AG09319 (cell line): ENCODE measurements at regions not wholly inside any gene's neighbourhood (a gene's known extent, or its start where the extent isn't known, plus 50 kb on each side); places are given as distances from the start of the nearest gene placed in this dataset.

Experiments used
- DNase-seq: peaks from one replicate; pipeline ENCODE4 v3.0.0-alpha.2; 2010; ENCODE audit warnings: low read depth; ENCODE audit errors: extremely low read depth
- TF ChIP-seq, protein P1 (sequence below): IDR thresholded peaks from 2 replicates; pipeline ENCODE4 v1.5.1; 2011; ENCODE audit warnings: low read depth, mild to moderate bottlenecking, inconsistent platforms, low read length, moderate library complexity

DNA sequence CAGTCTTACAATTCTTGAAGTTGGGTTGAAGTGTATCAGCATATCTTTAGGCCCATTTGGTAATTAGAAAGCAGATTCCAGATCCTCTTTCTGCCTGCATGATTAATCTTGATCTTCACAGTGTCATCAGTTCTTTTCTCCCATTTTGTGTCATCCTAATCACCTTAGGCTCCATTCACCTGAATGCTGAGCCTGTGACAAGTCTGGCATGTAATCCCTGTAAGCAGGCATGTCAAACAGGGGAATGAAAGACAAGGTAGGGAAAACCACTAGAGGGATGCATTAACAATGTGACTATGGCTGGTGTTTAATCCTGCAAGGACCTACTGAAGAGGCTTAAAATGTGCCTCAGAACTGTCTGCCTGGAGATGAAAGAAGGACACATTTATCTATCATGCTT, 848.8 kb downstream of the TFAP2A start:
- TF ChIP-seq, protein P1, sequence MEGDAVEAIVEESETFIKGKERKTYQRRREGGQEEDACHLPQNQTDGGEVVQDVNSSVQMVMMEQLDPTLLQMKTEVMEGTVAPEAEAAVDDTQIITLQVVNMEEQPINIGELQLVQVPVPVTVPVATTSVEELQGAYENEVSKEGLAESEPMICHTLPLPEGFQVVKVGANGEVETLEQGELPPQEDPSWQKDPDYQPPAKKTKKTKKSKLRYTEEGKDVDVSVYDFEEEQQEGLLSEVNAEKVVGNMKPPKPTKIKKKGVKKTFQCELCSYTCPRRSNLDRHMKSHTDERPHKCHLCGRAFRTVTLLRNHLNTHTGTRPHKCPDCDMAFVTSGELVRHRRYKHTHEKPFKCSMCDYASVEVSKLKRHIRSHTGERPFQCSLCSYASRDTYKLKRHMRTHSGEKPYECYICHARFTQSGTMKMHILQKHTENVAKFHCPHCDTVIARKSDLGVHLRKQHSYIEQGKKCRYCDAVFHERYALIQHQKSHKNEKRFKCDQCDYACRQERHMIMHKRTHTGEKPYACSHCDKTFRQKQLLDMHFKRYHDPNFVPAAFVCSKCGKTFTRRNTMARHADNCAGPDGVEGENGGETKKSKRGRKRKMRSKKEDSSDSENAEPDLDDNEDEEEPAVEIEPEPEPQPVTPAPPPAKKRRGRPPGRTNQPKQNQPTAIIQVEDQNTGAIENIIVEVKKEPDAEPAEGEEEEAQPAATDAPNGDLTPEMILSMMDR = no peak
- DNase-seq = no peak

DNA sequence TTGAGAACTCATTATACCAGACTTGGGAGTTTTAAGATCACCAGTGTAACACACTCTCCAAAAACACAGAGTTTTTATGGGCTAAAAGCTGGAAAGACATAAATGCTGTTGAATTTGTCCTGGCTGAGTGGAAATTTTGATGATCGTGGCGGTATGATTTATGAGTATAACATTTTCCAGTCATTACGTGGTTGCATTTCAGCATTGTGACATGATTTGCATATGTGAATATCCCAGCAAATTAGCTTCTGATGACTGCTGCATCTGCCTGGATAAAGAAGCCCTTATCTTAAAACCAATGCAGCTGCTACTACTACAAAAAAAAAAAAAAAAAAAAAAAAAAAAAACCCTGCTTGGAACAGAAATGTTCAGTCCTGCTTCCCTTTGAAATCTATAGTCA, 850.9 kb downstream of the TFAP2A start:
- TF ChIP-seq, protein P1 = no peak
- DNase-seq = no peak

DNA sequence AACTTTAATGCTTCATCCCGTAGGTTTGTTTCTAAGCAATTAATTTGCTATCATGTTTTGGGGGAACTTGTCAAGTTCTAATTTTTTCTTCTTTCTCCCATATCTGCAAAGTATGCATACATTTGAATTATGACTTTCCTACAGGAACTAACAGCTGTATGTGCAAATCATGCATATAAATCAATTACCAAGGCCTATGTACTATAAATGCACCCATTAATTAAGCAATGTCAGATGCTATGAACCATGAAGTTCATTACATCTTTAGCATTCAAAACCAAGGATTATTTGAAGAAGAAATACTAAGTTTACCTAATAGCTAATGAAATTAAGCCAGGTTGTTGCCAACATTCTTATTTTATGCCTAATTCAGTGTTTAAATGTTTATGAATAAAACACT, 851.3 kb downstream of the TFAP2A start:
- no peak for DNase-seq
- TF ChIP-seq, protein P1 = no peak

DNA sequence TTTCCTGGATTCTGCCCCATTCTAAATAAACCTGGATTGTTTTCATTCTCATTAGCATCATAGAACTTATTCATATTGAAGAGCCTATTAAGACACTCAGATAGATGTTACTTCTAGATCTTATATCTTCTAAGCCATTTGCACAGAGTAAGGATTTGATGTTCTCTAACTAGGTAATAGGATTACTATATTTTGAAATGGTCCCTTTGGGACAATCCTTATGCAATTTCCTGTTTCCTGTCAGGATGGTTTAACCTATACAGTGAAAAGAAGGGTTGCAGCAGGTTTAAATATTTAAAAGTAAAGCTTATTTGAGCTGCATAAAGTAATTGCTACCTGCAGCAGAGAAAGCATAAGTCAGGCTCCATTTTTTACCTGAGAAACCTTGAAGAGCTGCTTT, 860.1 kb downstream of the TFAP2A start:
- no peak for DNase-seq
- TF ChIP-seq, protein P1 = no peak

DNA sequence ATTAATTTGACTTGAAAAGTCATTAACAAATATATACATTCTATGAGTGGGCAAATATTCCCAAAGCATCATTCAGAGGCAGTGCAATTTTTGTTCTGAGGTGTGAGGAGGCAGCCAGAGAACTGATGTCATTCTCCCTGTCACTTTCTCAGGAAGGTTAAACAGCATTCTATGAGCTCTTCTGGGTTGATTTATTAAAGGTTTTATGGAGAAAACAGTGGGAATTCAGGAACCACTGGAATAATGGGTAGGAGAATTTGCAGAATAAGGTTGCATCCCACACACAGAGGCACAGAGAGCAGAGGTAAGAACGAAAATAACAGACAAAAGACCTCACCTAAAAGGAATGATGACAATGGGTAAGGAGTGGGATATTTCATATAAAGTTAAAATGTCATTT, 860.6 kb downstream of the TFAP2A start:
- TF ChIP-seq, protein P1 = no peak
- DNase-seq = no peak

DNA sequence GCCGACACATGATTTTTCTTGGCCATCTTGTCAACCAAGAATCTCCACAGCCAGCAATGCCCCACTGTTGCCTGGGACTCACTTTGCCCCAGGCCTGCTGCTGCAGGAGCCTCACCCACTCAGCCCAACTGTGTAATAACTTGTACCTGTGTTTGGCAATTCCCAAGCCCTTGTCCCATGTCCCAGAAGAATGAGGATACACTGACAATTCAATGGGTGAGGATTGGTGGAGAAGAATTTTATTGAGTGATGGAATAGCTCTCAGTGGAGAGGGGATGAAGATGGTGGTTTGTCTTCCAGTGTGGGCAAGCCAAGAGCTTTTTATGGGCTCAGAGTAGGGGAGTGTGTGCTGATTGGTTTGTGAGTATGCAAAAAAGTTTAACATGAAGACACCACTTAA, 861.9 kb downstream of the TFAP2A start:
- TF ChIP-seq, protein P1 = no peak
- DNase-seq = no peak

DNA sequence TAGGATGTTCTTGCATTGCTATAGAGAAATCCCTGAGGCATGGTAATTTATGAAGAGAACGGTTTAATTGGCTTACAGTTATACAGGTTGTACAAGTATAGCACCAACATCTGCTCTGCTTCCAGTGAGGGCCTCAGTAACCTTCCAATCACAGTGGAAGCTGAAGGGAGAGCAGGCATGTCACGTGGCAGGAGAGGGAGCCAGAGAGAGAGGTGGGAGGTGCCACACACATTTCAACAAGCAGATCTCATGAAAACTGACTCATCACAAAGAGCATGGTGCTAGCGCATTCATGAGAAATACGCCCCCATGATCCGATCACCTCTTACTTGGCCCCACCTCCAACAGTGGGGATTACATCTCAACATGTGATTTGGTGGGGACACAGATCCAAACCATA, 871.2 kb downstream of the TFAP2A start:
- TF ChIP-seq, protein P1 = no peak
- no peak for DNase-seq
